Body of pancreas (tissue), 4 donors: ENCODE measurements at regions not wholly inside any gene's neighbourhood (a gene's known extent, or its start where the extent isn't known, plus 50 kb on each side); places are given as distances from the start of the nearest gene placed in this dataset.
A peak's percentile ranks its signal among the peaks of the same experiment; 100 is the strongest.
"Not testable (repeated sequence)": the region's sequence is repeated elsewhere in the genome, so short reads cannot be mapped to it uniquely, and the experiment has no call there.

Experiments
- ATAC-seq: fragments of 150-250 bp; one replicate; pipeline ENCODE4 v1.9.1; 2016
- DNase-seq, 4 donors: peaks; one replicate each; pipeline ENCODE4 v3.0.0-alpha.2; 2019
- H3K27ac ChIP-seq, 4 donors: fragments of 200-600 bp; sonication (generic); 1 replicate in 3 of 4; 2 replicates in 1 of 4; pipeline versions ENCODE4 v1.5.1 to v1.6.1; 2016 to 2019; ENCODE audit warnings: mild to moderate bottlenecking in 1 of 4, mixed read lengths in 1 of 4, moderate library complexity in 1 of 4
- H3K27me3 ChIP-seq, 2 donors: fragments of 200-600 bp; sonication (generic); one replicate each; pipeline ENCODE4 v1.6.0; 2016; ENCODE audit warnings: mild to moderate bottlenecking in 1 of 2
- H3K36me3 ChIP-seq, 2 donors: fragments of 200-600 bp; sonication (generic); replicated peaks in 1 of 2; 2 replicates each; pipeline ENCODE4 v1.5.1; 2016; ENCODE audit warnings: low read depth in 2 of 2; ENCODE audit not compliant: insufficient read depth in 1 of 2
- H3K4me1 ChIP-seq: fragments of 200-600 bp; sonication (generic); one replicate; pipeline ENCODE4 v1.6.0; 2016
- H3K4me3 ChIP-seq, 2 donors: fragments of 200-600 bp; sonication (generic); 1 replicate in 1 of 2; 2 replicates in 1 of 2; pipeline ENCODE4 v1.5.1; 2016 to 2019
- H3K9me3 ChIP-seq, 3 donors: fragments of 200-600 bp; sonication (generic); 1 replicate in 2 of 3; 2 replicates in 1 of 3; pipeline ENCODE4 v1.5.1; 2016
- POLR2A ChIP-seq, 3 donors: fragments of 450-650 bp; IDR thresholded peaks; one replicate each; pipeline ENCODE4 v1.6.1; 2016; ENCODE audit warnings: antibody characterized with exemption in 3 of 3, mild to moderate bottlenecking in 2 of 3
- WGBS, 2 donors: methylation state at CpG; one replicate each; pipeline ENCODE4 v1.1.5; 2017; 5-methylcytosine and 5-hydroxymethylcytosine counted together
- intact Hi-C: fragments of 100-400 bp; cut with DNase I; formaldehyde crosslinking; loops from one replicate; pipeline ENCODE4 v1.15.1; 2023
- TF ChIP-seq, protein P1 (sequence below), 7 experiments: fragments of 450-650 bp in 4 of 7; fragments of 200-600 bp in 3 of 7; sonication (generic) in 3 of 7; IDR thresholded peaks; one replicate each; pipeline ENCODE4 v1.5.1; 2016 to 2019; ENCODE audit warnings: antibody characterized with exemption in 7 of 7

DNA sequence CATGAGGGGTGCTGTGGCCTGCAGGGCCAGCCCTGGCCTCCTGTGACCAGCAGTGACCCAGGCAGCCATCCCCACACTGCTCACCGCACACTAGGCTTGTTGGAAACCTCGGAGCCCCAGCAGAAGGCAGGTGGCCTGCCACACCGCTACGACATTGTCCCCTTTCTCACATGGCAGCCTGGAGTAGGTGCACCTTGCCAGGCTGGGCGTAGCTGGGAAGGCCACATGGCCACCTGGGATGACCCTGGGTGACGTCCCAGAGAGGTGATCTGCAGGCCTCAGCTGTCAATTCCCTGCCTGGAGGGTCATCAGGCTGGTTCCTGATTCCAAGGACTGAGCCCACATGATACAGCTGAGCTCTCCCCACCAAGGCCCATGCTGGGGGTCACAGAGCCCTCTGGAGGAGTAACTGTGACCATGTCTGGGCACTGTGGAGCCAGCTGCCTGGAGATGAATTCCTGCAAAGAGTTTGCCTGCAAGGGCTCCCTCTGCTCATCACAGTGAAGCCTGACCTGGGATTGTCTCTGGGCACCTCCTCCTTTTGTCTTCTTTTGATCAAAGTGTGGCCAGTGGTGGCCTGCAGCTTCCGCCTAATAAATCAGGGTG lies 119.6 kb upstream of the OTOS start:
- DNase-seq (peak in 1 of 4 donors; percentile 20), ATAC-seq (peak; percentile 1)
- intact Hi-C loops = no loop called here
- peaks cover 36% of the 10 kb centered on the region for H3K4me1 ChIP-seq
- H3K9me3 ChIP-seq = peaks cover 0 to 13% (median 0%) of the 10 kb centered on the region in 3 donors
- 63 to 100% methylated on average over 2 to 7 of the region's 7 CpGs for WGBS, 2 donors
- H3K36me3 ChIP-seq = no peaks in the 10 kb centered on the region
- TF ChIP-seq, protein P1, sequence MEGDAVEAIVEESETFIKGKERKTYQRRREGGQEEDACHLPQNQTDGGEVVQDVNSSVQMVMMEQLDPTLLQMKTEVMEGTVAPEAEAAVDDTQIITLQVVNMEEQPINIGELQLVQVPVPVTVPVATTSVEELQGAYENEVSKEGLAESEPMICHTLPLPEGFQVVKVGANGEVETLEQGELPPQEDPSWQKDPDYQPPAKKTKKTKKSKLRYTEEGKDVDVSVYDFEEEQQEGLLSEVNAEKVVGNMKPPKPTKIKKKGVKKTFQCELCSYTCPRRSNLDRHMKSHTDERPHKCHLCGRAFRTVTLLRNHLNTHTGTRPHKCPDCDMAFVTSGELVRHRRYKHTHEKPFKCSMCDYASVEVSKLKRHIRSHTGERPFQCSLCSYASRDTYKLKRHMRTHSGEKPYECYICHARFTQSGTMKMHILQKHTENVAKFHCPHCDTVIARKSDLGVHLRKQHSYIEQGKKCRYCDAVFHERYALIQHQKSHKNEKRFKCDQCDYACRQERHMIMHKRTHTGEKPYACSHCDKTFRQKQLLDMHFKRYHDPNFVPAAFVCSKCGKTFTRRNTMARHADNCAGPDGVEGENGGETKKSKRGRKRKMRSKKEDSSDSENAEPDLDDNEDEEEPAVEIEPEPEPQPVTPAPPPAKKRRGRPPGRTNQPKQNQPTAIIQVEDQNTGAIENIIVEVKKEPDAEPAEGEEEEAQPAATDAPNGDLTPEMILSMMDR (IDR thresholded peaks at IDR 0.05) = no peak
- TF ChIP-seq POLR2A (IDR thresholded peaks at IDR 0.05) = no peak
- peak overlapping the region; percentile 57 to 85 (median 84) for H3K27ac ChIP-seq
- no peak overlapping the region for H3K4me3 ChIP-seq
- no peaks in the 10 kb centered on the region for H3K27me3 ChIP-seq

DNA sequence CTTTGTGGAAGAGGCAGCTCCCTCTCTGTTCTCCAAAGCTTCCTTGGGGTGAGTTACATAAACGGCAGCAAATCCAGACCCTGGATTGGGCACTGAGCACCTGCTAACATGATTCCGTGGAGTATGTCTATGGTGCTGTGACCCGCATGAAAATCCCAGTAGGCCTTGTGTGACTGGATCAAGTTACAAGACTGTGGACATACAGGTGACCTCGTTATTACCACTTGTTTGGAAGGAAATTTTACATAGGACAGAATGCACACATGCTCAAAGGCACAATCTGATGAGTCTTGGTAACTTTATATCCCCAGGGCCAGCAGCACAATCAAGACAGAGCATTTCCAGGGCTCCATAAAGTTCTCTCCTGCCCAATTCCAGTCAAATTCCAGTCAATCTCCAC lies 120.2 kb upstream of the OTOS start:
- TF ChIP-seq, protein P1 (IDR thresholded peaks at IDR 0.05) = no peak
- no peak for TF ChIP-seq POLR2A (IDR thresholded peaks at IDR 0.05)
- Histone ChIP-seq H3K4me3 (no peak overlapping the region), H3K36me3 (no peaks in the 10 kb centered on the region), H3K27me3 (no peaks in the 10 kb centered on the region), H3K9me3 (peaks cover 0 to 13% (median 0%) of the 10 kb centered on the region in 3 donors), H3K4me1 (peaks cover 36% of the 10 kb centered on the region), H3K27ac (no peak overlapping the region)
- 83 to 98% methylated on average over 4 of the region's 4 CpGs for WGBS, 2 donors
- intact Hi-C loops = no loop called here
- ATAC-seq (no peak), DNase-seq (no peak)

DNA sequence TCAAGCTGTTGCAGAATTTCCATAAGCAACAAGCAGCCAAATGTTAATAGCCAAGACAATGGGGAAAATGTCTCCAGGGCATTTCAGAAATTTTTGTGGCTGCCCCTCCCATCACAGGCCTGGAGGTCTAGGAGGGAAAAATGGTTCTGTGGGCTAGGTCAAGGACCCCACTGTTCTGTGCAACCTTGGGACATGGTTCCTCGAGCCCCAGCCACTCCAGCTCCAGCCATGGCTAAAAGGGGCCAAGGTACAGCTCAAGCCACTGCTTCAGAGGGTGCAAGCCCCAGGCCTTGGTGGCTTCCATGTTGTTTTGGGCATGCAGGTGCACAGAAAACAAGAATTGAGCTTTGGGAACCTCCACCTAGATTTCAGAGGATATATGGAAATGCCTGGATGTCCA lies 122.1 kb upstream of the OTOS start:
- 69 to 80% methylated on average over 1 of the region's 1 CpG for whole genome bisulfite sequencing, 2 donors

DNA sequence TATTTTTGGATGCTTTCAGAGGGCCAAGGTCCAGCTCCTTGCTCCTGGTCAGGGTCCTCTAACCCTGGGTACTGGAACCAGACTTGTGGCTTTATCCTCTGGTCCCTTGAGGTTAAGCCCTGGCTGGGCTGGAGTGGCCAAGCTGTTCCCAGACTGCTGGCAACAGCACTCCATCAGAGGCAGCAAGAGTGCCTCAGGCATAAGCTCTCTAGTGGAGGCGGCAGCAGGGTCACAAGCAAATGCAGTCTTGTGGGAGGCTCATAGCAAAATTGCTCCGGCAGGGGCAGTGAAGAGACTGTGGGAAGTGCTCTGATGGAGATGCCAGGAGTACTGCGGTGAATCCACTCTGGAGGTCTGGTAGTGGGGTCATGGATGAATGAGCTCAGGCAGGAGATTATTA lies 128.9 kb upstream of the OTOS start:
- Histone ChIP-seq H3K27ac (no peak overlapping the region), H3K27me3 (no peaks in the 10 kb centered on the region), H3K9me3 (no peaks in the 10 kb centered on the region), H3K4me3 (no peak overlapping the region), H3K36me3 (no peaks in the 10 kb centered on the region), H3K4me1 (no peaks in the 10 kb centered on the region)
- ATAC-seq = no peak
- DNase-seq = no peak
- TF ChIP-seq POLR2A (IDR thresholded peaks at IDR 0.05) = no peak
- TF ChIP-seq, protein P1 (IDR thresholded peaks at IDR 0.05) = no peak
- intact Hi-C loops = no loop called here
- 89 to 100% methylated on average over 3 of the region's 3 CpGs for WGBS, 2 donors

More for the DNA sequence above, 122.1 kb upstream of the OTOS start:
- H3K27ac ChIP-seq, DNase-seq, H3K27me3 ChIP-seq, H3K36me3 ChIP-seq, intact Hi-C loops, ATAC-seq, H3K4me3 ChIP-seq: not testable (repeated sequence)
- Histone ChIP-seq H3K9me3 (peaks cover 0 to 13% (median 0%) of the 10 kb centered on the region in 3 donors), H3K4me1 (peaks cover 28% of the 10 kb centered on the region)

DNA sequence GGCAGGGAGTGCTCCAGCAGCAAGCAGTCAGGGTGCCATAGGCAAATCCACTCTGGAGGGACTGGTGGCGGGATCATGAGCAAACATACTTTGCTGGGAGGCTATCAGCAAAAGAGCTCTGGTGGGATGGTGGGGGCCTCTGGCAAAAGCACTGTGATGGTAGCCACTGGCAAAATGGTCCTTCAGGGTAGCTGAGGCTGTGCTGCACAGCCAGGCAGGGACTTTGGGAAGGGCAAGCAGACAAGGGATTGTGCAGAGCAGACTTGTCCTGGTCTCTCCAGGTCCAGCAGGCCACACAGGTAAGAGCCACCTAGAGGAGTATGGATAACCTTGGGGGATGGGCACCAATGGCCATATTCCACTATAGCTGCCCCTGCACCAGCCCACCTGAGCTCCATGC lies 129.4 kb upstream of the OTOS start:
- intact Hi-C loops = no loop called here

More for the DNA sequence above, 129.4 kb upstream of the OTOS start:
- Histone ChIP-seq H3K27me3 (no peaks in the 10 kb centered on the region), H3K4me3 (no peak overlapping the region), H3K27ac (no peak overlapping the region), H3K9me3 (no peaks in the 10 kb centered on the region), H3K36me3 (no peaks in the 10 kb centered on the region), H3K4me1 (no peaks in the 10 kb centered on the region)
- WGBS, 2 donors = 92 to 100% methylated on average over 1 of the region's 1 CpG
- ATAC-seq = no peak
- TF ChIP-seq, protein P1 (IDR thresholded peaks at IDR 0.05) = no peak
- DNase-seq = no peak
